ENCODE measurements at regions not wholly inside any gene's neighbourhood (a gene's known extent, or its start where the extent isn't known, plus 50 kb on each side); places are given as distances from the start of the nearest gene placed in this dataset.

GRCh38 chr6:19757036-19757435, 80.1 kb upstream of the ID4 start:
- ChIA-PET POLR2A (interaction anchor here (0.6 to 1.1 kb wide), 2 partner anchors 48 to 1919 kb away, joined by 3 read pairs; no protein-coding TSS in a partner anchor), CTCF (no interaction called here)
- BruUV-seq (replicated peaks), result no TSS peak
- intact Hi-C loops (cut with micrococcal nuclease), result no loop called here
- TF ChIP-seq, protein P1, sequence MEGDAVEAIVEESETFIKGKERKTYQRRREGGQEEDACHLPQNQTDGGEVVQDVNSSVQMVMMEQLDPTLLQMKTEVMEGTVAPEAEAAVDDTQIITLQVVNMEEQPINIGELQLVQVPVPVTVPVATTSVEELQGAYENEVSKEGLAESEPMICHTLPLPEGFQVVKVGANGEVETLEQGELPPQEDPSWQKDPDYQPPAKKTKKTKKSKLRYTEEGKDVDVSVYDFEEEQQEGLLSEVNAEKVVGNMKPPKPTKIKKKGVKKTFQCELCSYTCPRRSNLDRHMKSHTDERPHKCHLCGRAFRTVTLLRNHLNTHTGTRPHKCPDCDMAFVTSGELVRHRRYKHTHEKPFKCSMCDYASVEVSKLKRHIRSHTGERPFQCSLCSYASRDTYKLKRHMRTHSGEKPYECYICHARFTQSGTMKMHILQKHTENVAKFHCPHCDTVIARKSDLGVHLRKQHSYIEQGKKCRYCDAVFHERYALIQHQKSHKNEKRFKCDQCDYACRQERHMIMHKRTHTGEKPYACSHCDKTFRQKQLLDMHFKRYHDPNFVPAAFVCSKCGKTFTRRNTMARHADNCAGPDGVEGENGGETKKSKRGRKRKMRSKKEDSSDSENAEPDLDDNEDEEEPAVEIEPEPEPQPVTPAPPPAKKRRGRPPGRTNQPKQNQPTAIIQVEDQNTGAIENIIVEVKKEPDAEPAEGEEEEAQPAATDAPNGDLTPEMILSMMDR (IDR thresholded peaks at IDR 0.05; ENCODE audit: unreplicated experiment), result no peak
- Mint-ChIP-seq H3K27ac (ENCODE audit: low read depth, unreplicated experiment) (peak overlapping the region; percentile 36), H3K4me3 (ENCODE audit: unreplicated experiment) (no peak overlapping the region), H3K4me1 (ENCODE audit: insufficient read depth, unreplicated experiment) (peaks cover 22% of the 10 kb centered on the region), H3K9me3 (ENCODE audit: unreplicated experiment) (no peaks in the 10 kb centered on the region), H3K27me3 (ENCODE audit: insufficient read depth, unreplicated experiment) (no peaks in the 10 kb centered on the region), H3K36me3 (ENCODE audit: insufficient read depth, unreplicated experiment) (no peaks in the 10 kb centered on the region)
- no peak for DNase-seq (ENCODE audit: unreplicated experiment)

- intact Hi-C loops (cut with micrococcal nuclease), result no loop called here
- ChIA-PET POLR2A (interaction anchor here (0.5 to 0.8 kb wide), 3 partner anchors 22 to 248 kb away, joined by 3 to 4 read pairs (median 3); no protein-coding TSS in a partner anchor), CTCF (interaction anchor here (0.6 to 1.2 kb wide), 4 partner anchors 100 to 728 kb away, joined by 3 to 4 read pairs (median 4); no protein-coding TSS in a partner anchor)
- Mint-ChIP-seq H3K4me1 (ENCODE audit: insufficient read depth, unreplicated experiment) (peaks cover 22% of the 10 kb centered on the region), H3K27me3 (ENCODE audit: insufficient read depth, unreplicated experiment) (no peaks in the 10 kb centered on the region), H3K4me3 (ENCODE audit: unreplicated experiment) (no peak overlapping the region), H3K27ac (ENCODE audit: low read depth, unreplicated experiment) (peak overlapping the region; percentile 55), H3K36me3 (ENCODE audit: insufficient read depth, unreplicated experiment) (no peaks in the 10 kb centered on the region), H3K9me3 (ENCODE audit: unreplicated experiment) (no peaks in the 10 kb centered on the region)
- TF ChIP-seq, protein P1 (IDR thresholded peaks at IDR 0.05; ENCODE audit: unreplicated experiment), result no peak
- peak; percentile 87 for DNase-seq (ENCODE audit: unreplicated experiment)
- no TSS peak for BruUV-seq (replicated peaks)
Measured at GRCh38 chr6:19759117-19759880, 77.9 kb upstream of the ID4 start.

- Mint-ChIP-seq H3K27ac (ENCODE audit: low read depth, unreplicated experiment) (no peak overlapping the region), H3K9me3 (ENCODE audit: unreplicated experiment) (no peaks in the 10 kb centered on the region), H3K36me3 (ENCODE audit: insufficient read depth, unreplicated experiment) (no peaks in the 10 kb centered on the region), H3K4me1 (ENCODE audit: insufficient read depth, unreplicated experiment) (peaks cover 22% of the 10 kb centered on the region), H3K27me3 (ENCODE audit: insufficient read depth, unreplicated experiment) (no peaks in the 10 kb centered on the region), H3K4me3 (ENCODE audit: unreplicated experiment) (no peak overlapping the region)
- no peak for DNase-seq (ENCODE audit: unreplicated experiment)
- TF ChIP-seq, protein P1 (IDR thresholded peaks at IDR 0.05; ENCODE audit: unreplicated experiment), result no peak
- ChIA-PET POLR2A (no interaction called here), CTCF (interaction anchor here (0.5 kb wide), 1 partner anchor 1011 kb away, joined by 3 read pairs; no protein-coding TSS in a partner anchor)
- intact Hi-C loops (cut with micrococcal nuclease), result no loop called here
- no TSS peak for BruUV-seq (replicated peaks)
Measured at GRCh38 chr6:19761121-19761520, 76.0 kb upstream of the ID4 start.

GRCh38 chr6:19771753-19772336, 65.3 kb upstream of the ID4 start:
- Mint-ChIP-seq H3K9me3 (ENCODE audit: unreplicated experiment) (no peaks in the 10 kb centered on the region), H3K36me3 (ENCODE audit: insufficient read depth, unreplicated experiment) (no peaks in the 10 kb centered on the region), H3K27ac (ENCODE audit: low read depth, unreplicated experiment) (no peak overlapping the region), H3K27me3 (ENCODE audit: insufficient read depth, unreplicated experiment) (no peaks in the 10 kb centered on the region), H3K4me1 (ENCODE audit: insufficient read depth, unreplicated experiment) (no peaks in the 10 kb centered on the region), H3K4me3 (ENCODE audit: unreplicated experiment) (no peak overlapping the region)
- no TSS peak for BruUV-seq (replicated peaks)
- TF ChIP-seq, protein P1 (IDR thresholded peaks at IDR 0.05; ENCODE audit: unreplicated experiment), result no peak
- intact Hi-C loops (cut with micrococcal nuclease), result no loop called here
- DNase-seq (ENCODE audit: unreplicated experiment), result peak; percentile 58
- POLR2A ChIA-PET, result no interaction called here
- CTCF ChIA-PET, result interaction anchor here (0.6 kb wide), 1 partner anchor 15 kb away, joined by 3 read pairs; no protein-coding TSS in a partner anchor

Data from MCF 10A (cell line).